Dendritic cell treated with granulocyte-macrophage colony-stimulating factor and Interleukin-4, amounts not matched to agents 40 ng/mL and 50 ng/mL, for 4 days (primary cell): ENCODE measurements at regions not wholly inside any gene's neighbourhood (a gene's known extent, or its start where the extent isn't known, plus 50 kb on each side); places are given as distances from the start of the nearest gene placed in this dataset.
"Not testable (repeated sequence)": the region's sequence is repeated elsewhere in the genome, so short reads cannot be mapped to it uniquely, and the experiment has no call there.

ENCODE experiments used
- H3K27ac Mint-ChIP-seq: one replicate; pipeline ENCODE4 v1.8.0; 2022; ENCODE audit warnings: mild to moderate bottlenecking, mixed read lengths
- H3K27me3 Mint-ChIP-seq: one replicate; pipeline ENCODE4 v1.8.0; 2022; ENCODE audit warnings: mild to moderate bottlenecking, mixed read lengths
- H3K36me3 Mint-ChIP-seq: one replicate; pipeline ENCODE4 v1.8.0; 2022; ENCODE audit warnings: low read depth, mixed read lengths
- H3K4me1 Mint-ChIP-seq: one replicate; pipeline ENCODE4 v1.8.0; 2022; ENCODE audit warnings: low read depth, mixed read lengths
- H3K4me3 Mint-ChIP-seq: one replicate; pipeline ENCODE4 v1.8.0; 2022; ENCODE audit warnings: mild to moderate bottlenecking, moderate library complexity, mixed read lengths
- H3K9me3 Mint-ChIP-seq: one replicate; pipeline ENCODE4 v1.8.0; 2022; ENCODE audit warnings: mixed read lengths
- intact Hi-C: fragments of 100-400 bp; cut with micrococcal nuclease; formaldehyde crosslinking; loops from one replicate; pipeline ENCODE4 v1.15.0; 2022

DNA sequence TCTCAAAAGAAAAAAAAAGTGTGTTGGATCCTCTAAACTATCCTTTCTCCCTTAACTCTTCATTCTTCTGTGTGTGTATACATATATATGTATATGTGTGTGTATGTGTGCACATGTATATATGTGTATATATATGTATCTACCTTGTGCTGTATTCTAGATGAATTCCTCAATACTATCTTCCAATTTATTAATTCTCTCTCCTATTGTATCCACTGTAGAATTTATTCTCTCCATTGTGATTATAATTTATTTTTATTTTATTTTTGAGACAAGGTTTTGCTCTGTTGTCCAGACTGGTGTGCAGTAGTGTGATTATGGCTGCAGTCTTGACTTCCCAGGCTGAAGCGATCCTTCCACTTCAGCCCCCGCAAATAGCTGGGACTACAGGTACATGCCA lies 147.1 kb upstream of the ZNF618 start:
- intact Hi-C loops: no loop called here
- no peaks in the 10 kb centered on the region for H3K9me3 Mint-ChIP-seq
- no peak overlapping the region for H3K27ac Mint-ChIP-seq

GRCh38 chr9:113734826-113735225 lies 141.3 kb upstream of the ZNF618 start:
- Mint-ChIP-seq H3K4me1 (no peaks in the 10 kb centered on the region), H3K27me3 (peaks cover 4% of the 10 kb centered on the region), H3K9me3 (no peaks in the 10 kb centered on the region), H3K27ac (no peak overlapping the region), H3K4me3 (no peak overlapping the region), H3K36me3 (no peaks in the 10 kb centered on the region)
- intact Hi-C loops: no loop called here

More for the DNA sequence above, 147.1 kb upstream of the ZNF618 start:
- no peaks in the 10 kb centered on the region for H3K36me3 Mint-ChIP-seq
- H3K4me1 Mint-ChIP-seq: no peaks in the 10 kb centered on the region
- no peak overlapping the region for H3K4me3 Mint-ChIP-seq
- peaks cover 2% of the 10 kb centered on the region for H3K27me3 Mint-ChIP-seq

- no peaks in the 10 kb centered on the region for H3K4me1 Mint-ChIP-seq
- no peak overlapping the region for H3K4me3 Mint-ChIP-seq
- H3K36me3 Mint-ChIP-seq: no peaks in the 10 kb centered on the region
- H3K9me3 Mint-ChIP-seq: no peaks in the 10 kb centered on the region
- intact Hi-C loops: loop anchor here (1.0 to 2.0 kb wide), 2 partner anchors 139 to 226 kb away; partner anchors contain the start of gene ZNF618
- peaks cover 9% of the 10 kb centered on the region for H3K27me3 Mint-ChIP-seq
- H3K27ac Mint-ChIP-seq: no peak overlapping the region
Observed at GRCh38 chr9:113737517-113738271, 138.4 kb upstream of the ZNF618 start.

DNA sequence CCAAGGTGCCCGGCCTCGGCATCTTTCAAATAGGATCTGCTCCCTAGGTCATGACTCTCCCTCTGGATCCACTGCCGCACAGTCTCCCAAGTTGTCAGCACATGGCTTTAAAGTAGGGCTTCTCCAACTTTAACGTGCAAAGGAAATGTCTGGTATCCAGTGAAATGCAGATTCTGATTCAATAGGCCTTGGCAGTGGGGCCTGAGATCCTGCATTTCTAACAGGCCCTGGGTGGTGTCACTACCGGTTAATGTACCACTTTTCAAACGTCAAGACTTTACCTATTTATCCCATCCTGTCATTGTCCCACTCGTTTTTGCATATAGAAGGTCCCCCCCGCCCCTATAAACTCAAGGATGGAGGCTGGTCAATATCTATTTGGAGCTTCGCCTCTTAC lies 137.6 kb upstream of the ZNF618 start:
- H3K27me3 Mint-ChIP-seq: peaks cover 9% of the 10 kb centered on the region
- H3K4me3 Mint-ChIP-seq: no peak overlapping the region
- H3K27ac Mint-ChIP-seq: no peak overlapping the region
- H3K36me3 Mint-ChIP-seq: no peaks in the 10 kb centered on the region
- intact Hi-C loops: no loop called here
- H3K9me3 Mint-ChIP-seq: no peaks in the 10 kb centered on the region
- no peaks in the 10 kb centered on the region for H3K4me1 Mint-ChIP-seq

- H3K4me3 Mint-ChIP-seq: no peak overlapping the region
- no peaks in the 10 kb centered on the region for H3K9me3 Mint-ChIP-seq
- H3K27me3 Mint-ChIP-seq: peaks cover 9% of the 10 kb centered on the region
- no peaks in the 10 kb centered on the region for H3K36me3 Mint-ChIP-seq
- H3K4me1 Mint-ChIP-seq: no peaks in the 10 kb centered on the region
- H3K27ac Mint-ChIP-seq: no peak overlapping the region
- intact Hi-C loops: no loop called here
Observed at GRCh38 chr9:113738893-113739604, 137.1 kb upstream of the ZNF618 start.

- not testable (repeated sequence) for H3K4me3 Mint-ChIP-seq
- intact Hi-C loops: loop anchor here (10.0 kb wide), 1 partner anchor 565 kb away; no protein-coding TSS in a partner anchor
Observed at GRCh38 chr9:113739605-113740507, 136.3 kb upstream of the ZNF618 start.

GRCh38 chr9:113740508-113741500 lies 135.3 kb upstream of the ZNF618 start:
- intact Hi-C loops: loop anchor here (10.0 kb wide), 1 partner anchor 566 kb away; no protein-coding TSS in a partner anchor
- H3K9me3 Mint-ChIP-seq, H3K4me3 Mint-ChIP-seq, H3K36me3 Mint-ChIP-seq, H3K4me1 Mint-ChIP-seq, H3K27me3 Mint-ChIP-seq, H3K27ac Mint-ChIP-seq: not testable (repeated sequence)

More at GRCh38 chr9:113739605-113740507, 136.3 kb upstream of the ZNF618 start:
- H3K27me3 Mint-ChIP-seq, H3K9me3 Mint-ChIP-seq, H3K36me3 Mint-ChIP-seq, H3K27ac Mint-ChIP-seq, H3K4me1 Mint-ChIP-seq: not testable (repeated sequence)

DNA sequence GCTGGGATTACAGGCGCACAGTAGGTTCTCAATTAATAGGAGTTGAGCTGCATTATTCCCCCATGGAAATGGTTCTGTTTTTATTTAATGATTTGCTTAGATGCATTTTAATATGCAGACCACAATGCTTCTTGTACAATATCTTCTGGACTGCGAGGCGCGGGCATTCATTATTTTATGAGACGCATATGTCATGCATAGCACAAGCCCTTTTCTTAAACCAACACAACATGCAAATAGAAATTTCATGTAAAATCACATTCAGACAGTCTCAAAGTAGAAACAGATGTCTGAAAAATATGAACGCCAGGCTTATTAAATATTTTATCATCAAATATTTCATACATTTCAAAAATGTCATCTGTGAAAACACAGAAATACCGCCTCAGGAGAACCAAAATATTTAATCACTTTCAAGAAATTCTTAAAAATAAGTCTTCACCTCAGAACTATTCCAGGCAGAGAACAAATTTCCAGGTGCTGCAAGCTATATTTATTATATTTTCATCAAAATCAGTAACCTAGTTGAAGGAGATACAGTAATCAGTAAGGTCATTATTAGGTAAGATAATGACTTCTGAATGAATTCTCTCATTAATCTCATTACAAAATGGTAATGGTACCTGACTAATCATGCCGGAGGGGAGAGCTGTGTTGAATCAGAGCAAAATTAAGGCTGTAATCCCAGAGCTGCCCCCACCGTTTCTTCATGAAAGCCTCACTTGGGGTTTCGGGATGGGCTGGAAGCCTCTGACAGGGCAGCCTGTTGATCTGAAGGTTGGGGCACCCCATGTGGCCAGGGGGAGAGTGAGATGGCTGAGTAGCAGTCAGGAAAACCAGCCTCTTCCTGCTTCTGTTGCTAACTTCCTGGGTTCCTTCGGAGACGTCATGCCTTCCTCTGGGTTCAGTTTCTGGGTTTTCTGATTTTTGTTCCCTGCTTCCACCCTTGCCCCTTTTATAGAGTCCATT lies 133.9 kb upstream of the ZNF618 start:
- Mint-ChIP-seq H3K9me3 (peaks cover under 1% of the 10 kb centered on the region), H3K36me3 (no peaks in the 10 kb centered on the region), H3K4me3 (no peak overlapping the region), H3K27ac (no peak overlapping the region), H3K27me3 (peaks cover 9% of the 10 kb centered on the region), H3K4me1 (no peaks in the 10 kb centered on the region)
- intact Hi-C loops: loop anchor here (10.0 kb wide), 1 partner anchor 567 kb away; no protein-coding TSS in a partner anchor

DNA sequence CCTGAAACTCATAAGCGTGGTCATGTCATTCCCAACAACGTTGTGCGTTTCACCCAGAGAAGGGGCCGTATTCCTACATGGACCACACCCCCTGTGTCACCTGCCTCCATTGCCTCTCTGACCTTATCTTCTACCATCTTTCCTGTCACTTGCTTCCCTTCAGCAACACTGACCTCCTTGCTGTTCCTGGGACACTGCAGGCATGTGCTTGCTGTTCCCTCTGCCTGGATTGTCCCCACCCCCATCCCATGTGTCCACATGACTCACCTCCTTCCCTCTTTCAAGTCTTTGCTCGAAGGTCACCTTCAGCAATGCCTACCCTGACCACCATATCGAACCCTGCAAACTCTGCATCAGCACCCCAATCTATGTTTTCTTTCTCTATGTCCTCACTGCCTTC lies 133.2 kb upstream of the ZNF618 start:
- intact Hi-C loops: loop anchor here (10.0 kb wide), 1 partner anchor 568 kb away; no protein-coding TSS in a partner anchor
- no peaks in the 10 kb centered on the region for H3K4me1 Mint-ChIP-seq
- no peaks in the 10 kb centered on the region for H3K36me3 Mint-ChIP-seq
- peaks cover 9% of the 10 kb centered on the region for H3K27me3 Mint-ChIP-seq
- H3K4me3 Mint-ChIP-seq: no peak overlapping the region
- H3K27ac Mint-ChIP-seq: no peak overlapping the region
- H3K9me3 Mint-ChIP-seq: peaks cover 8% of the 10 kb centered on the region

DNA sequence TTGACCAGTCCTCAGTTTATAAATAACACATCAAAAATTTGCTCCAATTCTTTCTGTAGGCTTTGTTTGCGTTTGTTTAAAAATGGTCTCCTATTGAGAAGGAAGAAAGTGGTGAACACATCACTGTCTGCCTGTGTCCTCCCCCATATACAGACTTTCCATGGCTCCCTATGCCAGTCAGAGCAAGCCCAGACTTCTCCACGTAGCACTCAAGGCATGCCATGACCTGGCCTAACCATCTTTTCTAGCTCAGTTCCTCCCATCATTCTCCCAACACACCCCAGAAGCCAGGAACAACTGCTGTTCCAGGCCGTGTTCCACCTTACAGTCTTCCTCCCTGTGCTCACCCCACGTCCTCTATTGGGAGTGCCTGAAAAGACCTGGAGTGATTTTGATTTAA lies 129.6 kb upstream of the ZNF618 start:
- Mint-ChIP-seq H3K27ac (no peak overlapping the region), H3K36me3 (no peaks in the 10 kb centered on the region), H3K4me3 (no peak overlapping the region), H3K9me3 (peaks cover 21% of the 10 kb centered on the region), H3K27me3 (no peaks in the 10 kb centered on the region), H3K4me1 (no peaks in the 10 kb centered on the region)
- intact Hi-C loops: loop anchor here (10.0 kb wide), 1 partner anchor 572 kb away; no protein-coding TSS in a partner anchor

DNA sequence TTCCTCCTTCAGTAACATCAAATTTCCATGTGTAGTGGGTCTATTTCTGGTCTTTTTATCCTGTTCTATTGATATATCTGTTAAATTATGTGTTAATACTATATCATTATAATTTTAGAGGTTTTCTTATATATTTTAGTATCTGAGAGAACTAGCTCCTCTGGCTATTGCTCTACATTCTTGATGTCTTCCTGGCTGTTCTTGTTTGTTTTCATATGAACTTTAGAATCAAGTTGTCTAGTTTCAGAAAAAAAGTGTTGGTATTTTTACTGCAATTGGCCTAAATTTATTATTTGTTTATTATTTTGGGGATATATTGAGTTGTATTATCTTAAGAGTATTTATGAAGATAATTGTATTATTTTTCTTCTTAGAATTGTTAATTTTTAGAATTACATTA lies 128.0 kb upstream of the ZNF618 start:
- no peak overlapping the region for H3K4me3 Mint-ChIP-seq
- H3K9me3 Mint-ChIP-seq: peaks cover 21% of the 10 kb centered on the region
- H3K27me3 Mint-ChIP-seq: no peaks in the 10 kb centered on the region
- intact Hi-C loops: loop anchor here (10.0 kb wide), 1 partner anchor 573 kb away; no protein-coding TSS in a partner anchor
- H3K36me3 Mint-ChIP-seq: no peaks in the 10 kb centered on the region
- H3K27ac Mint-ChIP-seq: no peak overlapping the region
- H3K4me1 Mint-ChIP-seq: no peaks in the 10 kb centered on the region
